Smooth muscle cell (in vitro differentiated cells): ENCODE measurements at regions not wholly inside any gene's neighbourhood (a gene's known extent, or its start where the extent isn't known, plus 50 kb on each side); places are given as distances from the start of the nearest gene placed in this dataset.

ENCODE experiments used
- DNase-seq: peaks from one replicate; lab custom pipeline; 2025; ENCODE audit not compliant: unreplicated experiment; lab: John Stamatoyannopoulos, UW
- H2AFZ ChIP-seq: fragments of 200-600 bp; sonication (generic); 2 replicates; pipeline ENCODE4 v1.6.0; 2016; ENCODE audit warnings: antibody characterized with exemption, low read depth, mild to moderate bottlenecking
- H3F3A ChIP-seq: fragments of 200-600 bp; sonication (generic); 2 replicates; pipeline ENCODE4 v1.6.0; 2017; ENCODE audit warnings: antibody characterized with exemption, low read depth
- H3K27ac ChIP-seq: fragments of 200-600 bp; sonication (generic); 2 replicates; pipeline ENCODE4 v1.5.1; 2016; ENCODE audit warnings: low read depth, mild to moderate bottlenecking
- H3K27me3 ChIP-seq: fragments of 200-600 bp; sonication (generic); 2 replicates; pipeline ENCODE4 v1.6.1; 2016; ENCODE audit warnings: low read depth, mild to moderate bottlenecking
- H3K36me3 ChIP-seq: fragments of 200-600 bp; sonication (generic); 2 replicates; pipeline ENCODE4 v1.5.1; 2016; ENCODE audit warnings: low read depth
- H3K4me1 ChIP-seq: fragments of 200-600 bp; sonication (generic); 2 replicates; pipeline ENCODE4 v1.5.1; 2016; ENCODE audit warnings: low read depth
- H3K4me2 ChIP-seq: fragments of 200-600 bp; sonication (generic); 2 replicates; pipeline ENCODE4 v1.6.0; 2016; ENCODE audit warnings: mild to moderate bottlenecking
- H3K4me3 ChIP-seq: fragments of 200-600 bp; sonication (generic); 2 replicates; pipeline ENCODE4 v1.5.1; 2016; ENCODE audit warnings: mild to moderate bottlenecking
- H3K79me2 ChIP-seq: fragments of 200-600 bp; sonication (generic); 2 replicates; pipeline ENCODE4 v1.6.0; 2016; ENCODE audit warnings: low read depth, mild to moderate bottlenecking
- H3K9ac ChIP-seq: fragments of 200-600 bp; sonication (generic); 2 replicates; pipeline ENCODE4 v1.6.0; 2016; ENCODE audit warnings: low read depth
- H3K9me3 ChIP-seq: fragments of 200-600 bp; sonication (generic); replicated peaks from 2 replicates; pipeline ENCODE4 v1.5.1; 2016; ENCODE audit warnings: low read depth
- H4K20me1 ChIP-seq: fragments of 200-600 bp; sonication (generic); 2 replicates; pipeline ENCODE4 v1.6.0; 2016; ENCODE audit warnings: low read depth
- CTCF ChIP-seq: fragments of 200-600 bp; sonication (generic); IDR thresholded peaks from 2 replicates; pipeline ENCODE4 v1.5.1; 2017; ENCODE audit warnings: borderline replicate concordance, mild to moderate bottlenecking, antibody characterized with exemption; ENCODE audit not compliant: insufficient read depth, poor library complexity, severe bottlenecking
- WGBS: methylation state at CpG from one replicate; pipeline ENCODE4 v1.1.7; 2016; ENCODE audit warnings: low lambda C conversion rate; 5-methylcytosine and 5-hydroxymethylcytosine counted together

DNA sequence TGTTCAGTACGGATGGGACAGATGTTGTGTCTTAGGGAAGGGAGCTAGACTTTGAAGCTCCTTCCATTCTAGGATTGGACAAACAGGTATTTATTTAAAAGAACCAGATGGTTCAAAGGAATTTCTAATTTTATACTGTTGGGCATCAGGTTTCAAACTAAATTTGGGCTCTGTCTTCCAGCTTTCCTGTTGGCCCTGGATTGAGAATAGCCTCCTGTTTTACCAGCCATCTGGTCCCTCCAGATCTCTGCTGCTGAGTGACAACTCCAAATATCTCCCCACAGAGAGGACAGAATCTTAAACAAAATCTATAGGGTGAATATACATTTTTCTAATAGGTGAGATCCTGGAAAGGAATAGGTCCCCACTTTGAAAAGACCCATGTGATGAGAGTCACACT, 52.5 kb upstream of the CNIH3 start:
- Histone ChIP-seq H3K27me3 (no peaks in the 10 kb centered on the region), H3K36me3 (no peaks in the 10 kb centered on the region), H3K4me2 (no peak overlapping the region), H3K79me2 (no peaks in the 10 kb centered on the region), H3K4me1 (peaks cover 5% of the 10 kb centered on the region), H3K27ac (no peak overlapping the region), H2AFZ (no peak overlapping the region), H3K9ac (no peak overlapping the region), H3F3A (peaks cover 6% of the 10 kb centered on the region), H4K20me1 (no peaks in the 10 kb centered on the region), H3K4me3 (no peak overlapping the region), H3K9me3 (no peaks in the 10 kb centered on the region)
- 100% methylated on average over 1 of the region's 1 CpG for WGBS
- no peak for DNase-seq
- TF ChIP-seq CTCF = no peak

DNA sequence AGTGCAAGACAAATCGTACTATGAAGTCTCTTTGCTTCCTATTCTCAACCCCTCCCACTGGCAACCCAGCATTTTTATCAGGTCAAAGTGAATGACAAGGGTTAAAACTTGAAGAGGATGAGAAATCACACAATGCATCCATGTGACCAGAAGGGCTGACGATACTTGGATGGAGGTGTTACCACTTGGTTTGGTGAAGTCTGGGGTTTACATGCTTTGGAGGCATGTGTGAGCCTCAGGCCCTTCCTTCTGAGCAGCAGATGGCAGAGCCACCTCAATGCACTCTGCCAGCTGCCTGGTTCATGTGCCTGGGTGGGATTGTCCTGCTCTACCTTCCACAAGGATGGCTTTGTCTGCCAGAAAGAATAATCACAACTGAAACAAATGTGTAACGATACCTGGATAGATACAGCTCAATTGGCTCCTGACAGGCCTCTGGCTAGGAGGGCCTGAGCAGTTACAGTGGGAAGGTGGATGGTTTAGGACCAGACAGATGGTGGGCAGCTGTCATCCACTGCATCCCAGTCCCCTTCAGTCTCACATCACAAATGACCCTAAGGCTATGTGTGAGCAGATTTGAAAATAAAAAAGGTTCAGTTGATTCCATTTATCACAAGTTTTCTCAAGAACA, 51.5 kb upstream of the CNIH3 start:
- DNase-seq = no peak
- Histone ChIP-seq H3K27me3 (no peaks in the 10 kb centered on the region), H3K36me3 (no peaks in the 10 kb centered on the region), H3K4me3 (no peak overlapping the region), H4K20me1 (no peaks in the 10 kb centered on the region), H3F3A (peaks cover 6% of the 10 kb centered on the region), H3K27ac (peak overlapping the region; percentile 87), H2AFZ (no peak overlapping the region), H3K79me2 (no peaks in the 10 kb centered on the region), H3K4me2 (peak overlapping the region; percentile 47), H3K9ac (peak overlapping the region; percentile 48), H3K4me1 (peaks cover 5% of the 10 kb centered on the region), H3K9me3 (no peaks in the 10 kb centered on the region)
- no peak for TF ChIP-seq CTCF
- 87% methylated on average over 3 of the region's 3 CpGs for WGBS

- TF ChIP-seq CTCF = no peak
- Histone ChIP-seq H3K79me2 (no peaks in the 10 kb centered on the region), H3K4me2 (peak overlapping the region; percentile 47), H3K4me1 (peaks cover 5% of the 10 kb centered on the region), H3K27ac (peak overlapping the region; percentile 87), H3K9me3 (no peaks in the 10 kb centered on the region), H2AFZ (peak overlapping the region; percentile 34), H3K27me3 (no peaks in the 10 kb centered on the region), H3F3A (peaks cover 6% of the 10 kb centered on the region), H3K9ac (peak overlapping the region; percentile 62), H3K4me3 (no peak overlapping the region), H4K20me1 (no peaks in the 10 kb centered on the region), H3K36me3 (no peaks in the 10 kb centered on the region)
- DNase-seq = peak; percentile 7
- 55% methylated on average over 5 of the region's 5 CpGs for WGBS
These were observed 50.9 kb upstream of the CNIH3 start for GRCh38 chr1:224565186-224565585.

- Histone ChIP-seq H3K27me3 (no peaks in the 10 kb centered on the region), H3K27ac (peak overlapping the region; percentile 86), H2AFZ (peak overlapping the region; percentile 34), H3K36me3 (no peaks in the 10 kb centered on the region), H3F3A (peaks cover 6% of the 10 kb centered on the region), H3K4me3 (no peak overlapping the region), H3K9me3 (no peaks in the 10 kb centered on the region), H4K20me1 (no peaks in the 10 kb centered on the region), H3K4me1 (peaks cover 5% of the 10 kb centered on the region), H3K79me2 (no peaks in the 10 kb centered on the region), H3K9ac (peak overlapping the region; percentile 62), H3K4me2 (peak overlapping the region; percentile 43)
- 83% methylated on average over 3 of the region's 3 CpGs for WGBS
- no peak for TF ChIP-seq CTCF
- DNase-seq = no peak
These were observed 50.3 kb upstream of the CNIH3 start for GRCh38 chr1:224565611-224566406.
